GM19351 (cell line): ENCODE measurements at regions not wholly inside any gene's neighbourhood (a gene's known extent, or its start where the extent isn't known, plus 50 kb on each side); places are given as distances from the start of the nearest gene placed in this dataset.

Source experiments
- ATAC-seq: cut with Tn5 transposase; IDR thresholded peaks from one replicate; pipeline ENCODE4 v1.9.1; 2021; ENCODE audit warnings: mild to moderate bottlenecking, moderate library complexity; ENCODE audit not compliant: unreplicated experiment

DNA sequence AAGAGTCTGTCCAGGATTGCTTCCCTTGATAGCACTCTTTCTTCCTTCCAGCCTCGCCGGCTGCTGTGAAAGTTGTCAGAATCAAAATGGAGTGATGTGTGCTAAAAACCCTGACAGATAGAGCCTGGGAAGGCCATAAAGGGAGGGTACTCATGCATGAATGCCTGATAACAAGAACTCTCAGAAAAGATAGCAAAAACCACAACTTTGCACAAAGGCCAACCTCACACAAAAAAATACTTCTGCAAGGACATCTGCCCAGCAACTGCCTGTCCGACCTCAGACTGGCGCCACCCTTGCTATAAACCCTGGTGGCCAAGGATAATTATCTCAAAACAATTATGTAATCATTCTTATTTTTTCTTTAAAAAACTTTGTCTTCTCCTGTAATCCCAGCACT lies 133.2 kb upstream of the SVIL start:
- no peak for ATAC-seq

DNA sequence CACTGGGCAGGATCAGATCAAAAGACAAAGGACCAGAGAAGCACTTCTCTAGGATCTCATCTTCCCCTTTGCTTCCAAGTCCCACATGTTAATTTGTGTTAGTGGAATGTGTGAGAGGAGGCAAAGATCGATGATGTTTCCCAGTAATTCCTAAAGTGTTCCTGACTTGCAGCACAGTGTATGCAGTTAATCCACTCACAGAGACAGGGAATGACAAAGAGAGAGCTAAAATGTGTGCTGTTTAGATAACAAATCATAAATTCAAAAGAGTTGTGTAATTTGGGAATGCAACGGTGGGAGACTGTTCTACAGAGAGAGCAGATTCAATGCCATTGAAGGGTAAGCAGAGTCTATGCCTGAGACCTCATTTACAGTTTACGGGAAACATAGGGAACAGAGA lies 132.0 kb upstream of the SVIL start:
- no peak for ATAC-seq

- no peak for ATAC-seq
These were observed 130.6 kb upstream of the SVIL start for GRCh38 chr10:29765330-29765729.

- no peak for ATAC-seq
These were observed 128.6 kb upstream of the SVIL start for GRCh38 chr10:29763396-29763795.

- ATAC-seq, result no peak
These were observed 127.1 kb upstream of the SVIL start for GRCh38 chr10:29761916-29762315.

DNA sequence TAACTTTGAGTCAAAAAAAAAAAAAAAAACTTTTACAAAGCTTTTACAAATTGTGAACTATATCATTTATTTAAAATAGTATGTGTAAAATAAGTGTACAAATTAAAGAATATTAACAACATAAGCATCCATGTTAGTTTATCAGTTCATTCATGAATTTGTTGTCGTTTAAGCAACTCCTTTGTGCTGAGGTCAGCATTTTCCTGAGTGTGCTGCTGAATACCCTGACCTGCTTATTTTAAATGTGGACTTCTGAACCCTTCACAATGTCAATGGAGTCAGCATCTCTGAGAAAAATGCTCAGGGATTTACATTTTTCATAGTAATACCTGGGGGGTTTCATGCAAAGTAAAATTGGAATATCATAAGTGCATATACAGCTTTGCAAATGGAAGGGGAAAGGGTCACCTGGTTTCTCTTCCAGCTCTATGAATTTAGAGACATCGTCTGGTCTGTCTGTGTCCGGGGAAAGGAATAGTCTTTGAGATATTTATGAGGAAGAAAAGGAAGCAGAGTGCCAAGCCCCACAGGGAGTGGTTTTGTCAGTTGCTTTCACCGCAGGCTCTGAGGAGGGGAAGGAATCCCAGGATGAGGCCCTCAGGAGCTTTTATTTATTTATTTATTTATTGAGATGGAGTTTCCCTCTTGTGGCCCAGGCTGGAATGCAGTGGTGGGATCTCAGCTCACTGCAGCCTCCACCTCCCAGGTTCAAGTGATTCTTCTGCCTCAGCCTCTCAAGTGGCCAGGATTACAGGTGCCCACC lies 125.5 kb upstream of the SVIL start:
- no peak for ATAC-seq

- ATAC-seq, result no peak
These were observed 123.0 kb upstream of the SVIL start for GRCh38 chr10:29757551-29758297.

GRCh38 chr10:29756451-29756850 lies 121.7 kb upstream of the SVIL start:
- ATAC-seq, result no peak

DNA sequence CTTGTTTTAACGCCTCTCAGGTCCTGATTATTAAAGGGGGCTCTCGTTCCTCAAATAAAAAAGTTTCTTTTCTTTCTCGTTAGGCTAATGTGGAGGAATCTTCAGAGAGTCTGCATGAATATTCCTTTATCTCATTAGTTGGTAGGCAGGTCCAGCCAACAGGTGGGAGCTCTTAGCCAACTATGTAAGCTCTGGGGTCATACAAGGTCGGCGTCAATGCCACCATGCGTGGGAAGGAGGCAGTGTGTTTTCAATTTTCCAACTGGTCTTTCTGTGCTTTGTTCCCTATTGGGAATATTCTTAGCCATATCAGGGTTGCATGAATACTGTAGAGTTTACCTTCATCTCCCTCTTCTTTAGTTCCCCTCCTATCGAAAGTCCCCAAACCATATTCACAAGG lies 118.5 kb upstream of the SVIL start:
- no peak for ATAC-seq

GRCh38 chr10:29751684-29752083 lies 116.9 kb upstream of the SVIL start:
- ATAC-seq, result no peak

- ATAC-seq, result no peak
These were observed 116.5 kb upstream of the SVIL start for GRCh38 chr10:29751240-29751639.

DNA sequence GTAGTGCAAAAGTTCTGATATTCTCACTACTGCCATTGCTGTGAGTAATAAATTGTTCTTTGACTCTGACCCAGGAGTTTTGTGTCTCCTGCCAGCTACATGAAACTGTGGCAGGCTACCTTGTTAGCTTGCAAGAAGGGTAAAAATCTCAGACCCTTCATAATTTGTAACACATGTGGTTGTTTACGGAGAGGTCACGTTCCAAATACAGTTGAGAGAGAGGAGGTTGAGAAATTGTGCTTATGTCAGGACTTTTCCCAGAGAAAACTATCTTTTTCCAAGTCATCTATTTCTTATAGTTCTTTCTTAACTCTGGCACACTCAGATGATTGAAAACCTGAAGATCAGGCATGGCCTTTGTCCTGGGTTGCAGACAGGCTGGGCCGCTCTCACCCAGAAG lies 114.4 kb upstream of the SVIL start:
- no peak for ATAC-seq

GRCh38 chr10:29748109-29748650 lies 113.4 kb upstream of the SVIL start:
- no peak for ATAC-seq

GRCh38 chr10:29746080-29746797 lies 111.5 kb upstream of the SVIL start:
- no peak for ATAC-seq

DNA sequence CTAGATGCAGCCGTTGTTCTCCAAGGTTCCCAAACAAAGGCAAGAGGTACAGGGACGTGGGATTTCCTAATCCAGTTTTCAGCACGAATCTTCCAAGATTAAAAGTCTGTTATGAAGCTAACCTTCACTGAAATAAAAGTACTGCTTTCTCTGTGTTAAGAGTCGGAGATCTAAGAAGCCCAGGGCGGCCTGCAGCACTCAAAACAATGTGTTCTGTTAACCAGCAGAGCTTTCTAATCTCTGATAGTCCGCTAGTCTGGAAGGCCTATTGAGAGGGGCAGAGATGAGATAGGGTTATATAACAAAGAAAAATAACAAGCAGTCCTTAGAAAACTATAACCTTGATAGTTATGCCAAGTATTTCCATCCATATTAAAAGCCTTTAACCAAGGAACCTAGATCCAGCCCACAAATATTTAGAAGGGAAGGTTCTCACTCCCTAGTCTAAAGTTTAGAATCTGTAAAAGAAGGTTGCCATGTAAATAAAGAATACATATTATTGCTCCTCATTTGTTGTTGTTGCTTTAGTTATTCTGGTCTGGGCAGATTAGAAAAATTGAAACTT lies 106.3 kb upstream of the SVIL start:
- no peak for ATAC-seq

- no peak for ATAC-seq
These were observed 103.6 kb upstream of the SVIL start for GRCh38 chr10:29738341-29738740.

GRCh38 chr10:29737074-29737593 lies 102.4 kb upstream of the SVIL start:
- no peak for ATAC-seq

DNA sequence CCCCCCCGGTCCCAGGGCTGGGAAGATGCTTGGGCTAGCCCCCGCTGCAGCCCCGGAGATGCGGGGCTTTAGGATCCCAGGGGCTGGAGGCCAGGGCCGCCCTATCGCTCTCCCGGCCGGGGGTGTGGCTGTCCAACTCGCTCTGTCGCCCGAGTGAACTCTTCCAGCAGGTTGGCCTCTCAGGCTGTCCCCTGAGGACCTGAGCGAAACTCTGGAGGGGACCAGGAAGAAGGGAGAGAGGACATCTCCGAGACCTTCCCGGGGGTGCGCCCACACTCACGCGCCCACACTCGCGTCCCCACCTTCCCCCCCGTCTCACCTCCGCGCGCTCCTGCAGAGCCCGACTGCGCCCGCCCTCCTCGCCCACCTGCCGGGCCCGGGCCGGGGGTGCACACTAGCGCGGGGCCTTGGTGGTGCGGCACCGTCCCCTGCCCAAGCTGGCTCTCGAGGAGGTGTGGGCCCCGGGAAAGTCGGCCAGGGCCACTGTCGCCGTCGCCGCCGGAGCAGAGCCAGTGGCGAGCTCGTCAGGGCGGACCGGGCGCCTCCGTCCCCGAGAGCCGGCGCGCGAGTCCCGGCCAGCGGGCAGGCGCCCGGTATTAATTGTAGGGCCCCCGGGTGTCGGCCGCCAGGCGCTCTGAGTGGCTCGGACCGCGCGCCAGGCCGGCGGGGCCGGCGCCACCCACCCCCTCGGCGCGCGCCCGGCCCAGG lies 101.7 kb upstream of the SVIL start:
- ATAC-seq, result no peak

GRCh38 chr10:29735628-29736365 lies 101.0 kb upstream of the SVIL start:
- peak; percentile 83 for ATAC-seq
